ENCODE measurements at regions not wholly inside any gene's neighbourhood (a gene's known extent, or its start where the extent isn't known, plus 50 kb on each side); places are given as distances from the start of the nearest gene placed in this dataset.
"Not testable (repeated sequence)": the region's sequence is repeated elsewhere in the genome, so short reads cannot be mapped to it uniquely, and the experiment has no call there.

GRCh38 chr5:154702477-154702876 lies 52.7 kb upstream of the LARP1 start:
- DNase-seq = no peak

GRCh38 chr5:154701725-154702124 lies 53.5 kb upstream of the LARP1 start:
- DNase-seq = not testable (repeated sequence)

DNA sequence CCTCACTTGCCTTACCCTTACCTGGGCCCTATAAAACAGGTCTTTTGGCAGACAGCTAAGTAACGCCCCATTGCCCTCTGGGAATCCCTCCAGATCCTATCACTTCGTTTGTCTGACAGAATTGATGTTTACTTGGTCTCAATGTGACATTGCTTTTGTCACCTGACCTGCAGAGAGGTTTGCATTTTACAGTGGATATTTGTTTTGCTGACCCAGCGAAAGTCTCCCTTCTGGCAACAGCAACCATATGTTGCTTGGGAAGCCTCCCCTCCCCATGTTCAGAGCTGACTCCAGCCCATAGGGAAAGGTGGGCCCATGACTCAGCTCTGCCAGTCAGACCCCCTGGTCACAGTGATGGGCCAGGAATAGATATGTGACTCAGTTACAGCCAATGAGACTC lies 54.0 kb upstream of the LARP1 start:
- DNase-seq = no peak

- not testable (repeated sequence) for DNase-seq
These were observed 54.8 kb upstream of the LARP1 start for GRCh38 chr5:154700289-154700928.

DNA sequence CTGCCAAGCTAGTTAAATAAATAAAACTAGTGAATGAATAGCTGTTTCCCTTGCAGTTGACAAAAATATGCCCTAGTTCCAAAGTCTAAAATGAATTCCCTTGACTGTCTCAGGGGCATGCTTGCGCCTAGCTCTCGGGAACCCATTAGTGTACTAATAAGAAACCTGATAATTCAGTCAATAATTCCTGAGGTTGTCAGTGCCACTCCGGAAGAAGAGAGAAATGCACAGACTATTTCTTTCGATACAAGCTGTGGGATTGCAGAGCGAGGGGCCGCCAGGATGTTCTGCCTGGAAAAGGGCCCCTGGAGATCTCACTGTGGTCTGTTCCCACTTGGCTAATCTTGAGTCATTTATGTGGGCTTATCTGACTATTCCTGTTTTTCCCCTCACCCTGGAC lies 56.4 kb upstream of the LARP1 start:
- no peak for DNase-seq

DNA sequence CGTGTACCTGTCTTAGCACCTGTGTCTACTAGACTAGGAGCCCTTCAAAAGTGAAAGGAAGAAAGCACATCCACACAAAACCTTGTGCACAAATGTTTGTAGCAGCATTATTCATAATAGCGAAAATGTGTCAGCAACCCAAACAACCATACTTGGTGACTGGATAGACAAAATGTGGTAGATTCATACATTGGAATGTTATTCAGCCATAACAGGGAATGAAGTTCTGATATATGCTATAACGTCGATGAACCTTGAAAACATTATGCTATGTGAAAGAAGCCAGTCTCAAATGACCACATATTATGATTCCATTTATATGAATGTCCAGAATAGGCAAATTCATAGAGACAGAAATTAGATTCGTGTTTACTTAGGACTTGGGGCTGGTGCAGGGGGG lies 57.8 kb upstream of the LARP1 start:
- no peak for DNase-seq

DNA sequence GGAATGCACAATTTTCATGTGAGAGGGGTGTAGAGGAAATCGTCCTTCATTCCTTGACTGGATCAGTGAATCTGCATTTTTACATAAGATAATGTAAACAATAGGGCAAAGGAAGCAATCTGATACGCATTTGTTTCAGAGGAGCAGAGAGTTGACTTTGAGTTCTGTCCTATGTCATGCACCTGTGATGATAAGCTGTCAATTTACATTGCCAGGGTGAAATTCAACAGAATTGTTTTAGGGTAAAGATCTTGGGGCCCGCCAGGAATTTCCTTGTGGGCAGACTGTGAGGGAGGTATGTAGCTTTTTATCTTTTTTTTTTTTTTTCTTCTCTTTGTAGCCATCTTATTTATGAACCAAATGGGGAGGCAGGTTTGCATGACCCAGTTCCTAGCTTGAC lies 58.3 kb upstream of the LARP1 start:
- DNase-seq = no peak

DNA sequence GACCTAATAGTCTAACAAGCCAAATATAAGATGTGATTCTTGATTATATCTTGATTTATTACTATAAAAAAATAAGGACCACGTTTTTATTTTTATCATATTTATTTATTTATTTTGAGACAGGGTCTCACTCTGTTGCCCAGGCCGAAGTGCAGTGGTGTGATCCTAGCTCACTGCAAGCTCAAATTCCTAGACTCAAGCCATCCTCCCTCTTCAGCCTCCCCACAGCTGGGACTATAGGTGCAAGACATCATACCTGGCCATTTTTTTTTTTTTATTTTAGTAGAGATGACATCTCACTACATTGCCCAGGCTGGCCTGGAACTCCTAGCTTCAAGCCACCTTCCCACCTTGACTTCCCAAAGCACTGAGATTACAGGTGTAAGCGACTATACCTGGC lies 61.0 kb upstream of the LARP1 start:
- DNase-seq = no peak

GRCh38 chr5:154690488-154690887 lies 64.7 kb upstream of the LARP1 start:
- DNase-seq = no peak

DNA sequence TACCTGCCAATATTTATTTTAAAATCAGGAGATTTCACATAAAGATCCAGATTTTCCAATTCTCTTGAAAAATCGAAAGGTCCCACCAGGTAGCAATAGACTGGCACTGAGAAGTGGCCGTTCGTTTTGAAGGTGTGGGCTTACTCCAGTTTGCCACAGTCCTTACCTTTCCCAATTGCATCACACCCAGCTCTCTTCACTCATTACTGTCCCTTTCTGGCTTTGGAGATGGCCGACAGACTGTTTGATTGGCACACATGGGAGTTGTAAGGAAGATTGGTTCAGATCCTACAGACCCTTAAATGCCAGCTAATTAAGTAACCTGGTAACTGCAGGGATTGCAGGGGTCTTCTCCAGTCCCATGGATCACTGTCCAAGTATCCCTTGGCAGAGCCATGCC lies 68.7 kb upstream of the LARP1 start:
- no peak for DNase-seq

DNA sequence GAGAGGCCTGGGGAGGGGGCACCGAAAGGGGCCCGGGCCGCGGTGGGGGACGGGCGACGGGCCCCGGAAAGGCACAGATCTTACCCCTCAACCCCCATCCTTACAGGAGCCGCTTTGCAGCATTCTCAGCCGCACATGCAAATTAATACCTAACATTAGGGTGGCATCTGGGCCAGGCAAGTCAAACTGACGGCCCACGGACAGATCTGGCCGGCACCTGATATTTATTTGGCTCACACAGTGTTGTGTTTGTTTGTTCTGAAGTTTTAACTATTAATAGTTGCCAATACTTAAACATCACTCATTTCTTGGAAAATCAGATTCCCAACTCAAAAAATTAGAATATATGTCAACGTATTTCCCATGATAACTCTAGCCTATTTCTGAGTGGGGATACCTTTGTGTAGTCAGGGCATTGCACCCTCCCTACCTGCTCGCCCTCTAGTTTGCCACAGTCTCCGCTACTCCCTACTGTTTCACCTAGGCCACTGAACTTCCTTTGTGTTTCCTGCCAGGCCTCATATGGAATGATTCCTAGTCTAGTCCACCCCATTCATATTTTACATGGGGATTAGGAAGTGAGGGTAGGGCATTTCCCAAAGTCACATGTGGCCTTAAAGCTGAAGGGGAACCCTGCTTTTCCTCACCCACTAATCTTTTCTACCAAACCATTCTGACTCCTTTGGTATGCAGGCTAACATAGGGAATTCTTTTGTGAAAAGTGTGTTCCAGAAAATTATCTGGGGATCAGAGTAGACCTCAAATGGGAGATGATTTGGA lies 71.9 kb upstream of the LARP1 start:
- DNase-seq = no peak

- DNase-seq = no peak
These were observed 75.7 kb upstream of the LARP1 start for GRCh38 chr5:154679501-154679900.

DNA sequence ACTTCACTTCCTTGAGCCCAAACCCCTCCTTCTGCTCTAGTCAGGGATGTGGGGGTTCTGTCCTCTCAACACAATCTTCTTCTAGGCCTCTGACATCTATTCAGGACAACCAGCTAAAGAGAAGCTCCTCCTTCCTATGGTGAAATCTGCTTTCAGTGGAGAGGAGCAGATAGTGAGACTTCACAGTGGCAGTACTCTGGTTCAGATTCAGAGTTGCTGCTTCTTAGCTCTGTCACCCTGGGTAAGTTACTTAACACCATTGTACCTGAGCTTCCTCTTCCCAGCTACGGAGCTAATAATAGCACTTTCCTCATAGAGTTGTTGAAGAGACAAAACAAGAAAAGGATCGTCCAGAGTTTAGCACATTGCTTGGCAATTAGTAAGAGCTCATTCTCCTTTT lies 77.3 kb upstream of the LARP1 start:
- no peak for DNase-seq

- no peak for DNase-seq
These were observed 78.7 kb upstream of the LARP1 start for GRCh38 chr5:154676508-154676907.

DNA sequence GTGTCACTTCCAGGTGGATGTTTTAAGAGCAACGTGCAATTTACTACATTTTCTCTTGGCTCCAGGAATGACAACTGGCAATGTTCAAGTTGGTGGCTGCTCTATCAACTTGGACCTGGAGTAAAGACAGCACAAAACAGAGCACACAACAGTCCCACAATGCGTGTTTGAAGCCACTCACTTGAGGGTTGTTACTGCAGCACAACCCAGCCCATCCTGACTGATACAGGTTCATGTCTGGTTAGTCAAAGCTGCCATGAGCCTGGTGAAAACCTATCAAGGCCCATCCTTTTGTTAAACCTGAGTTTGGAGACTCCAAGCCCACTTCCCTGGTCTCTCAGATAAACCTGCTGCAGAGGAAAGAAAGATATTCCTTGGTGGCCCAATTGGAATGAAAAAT lies 81.1 kb upstream of the LARP1 start:
- no peak for DNase-seq

GRCh38 chr5:154673506-154673905 lies 81.7 kb upstream of the LARP1 start:
- no peak for DNase-seq

DNA sequence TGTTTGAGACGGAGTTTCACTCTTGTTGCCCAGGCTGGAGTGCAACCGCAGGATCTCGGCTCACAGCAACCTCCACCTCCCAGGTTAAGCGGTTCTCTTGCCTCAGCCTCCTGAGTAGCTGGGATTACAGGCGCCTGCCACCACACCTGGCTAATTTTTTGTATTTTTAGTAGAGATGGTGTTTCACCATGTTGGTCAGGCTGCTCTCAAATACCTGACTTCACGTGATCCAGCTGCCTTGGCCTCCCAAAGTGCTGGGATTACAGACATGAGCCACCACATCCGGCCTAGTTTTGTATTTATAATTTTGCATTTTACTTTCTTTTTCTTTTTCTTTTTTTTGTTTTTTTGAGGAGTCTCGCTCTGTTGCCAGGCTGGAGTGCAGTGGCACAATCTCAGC lies 85.3 kb upstream of the LARP1 start:
- DNase-seq = not testable (repeated sequence)

GRCh38 chr5:154669402-154669801 lies 85.8 kb upstream of the LARP1 start:
- DNase-seq = no peak

- no peak for DNase-seq
These were observed 90.3 kb upstream of the LARP1 start for GRCh38 chr5:154664869-154665268.

- DNase-seq = no peak
These were observed 91.8 kb upstream of the LARP1 start for GRCh38 chr5:154663424-154663823.

DNA sequence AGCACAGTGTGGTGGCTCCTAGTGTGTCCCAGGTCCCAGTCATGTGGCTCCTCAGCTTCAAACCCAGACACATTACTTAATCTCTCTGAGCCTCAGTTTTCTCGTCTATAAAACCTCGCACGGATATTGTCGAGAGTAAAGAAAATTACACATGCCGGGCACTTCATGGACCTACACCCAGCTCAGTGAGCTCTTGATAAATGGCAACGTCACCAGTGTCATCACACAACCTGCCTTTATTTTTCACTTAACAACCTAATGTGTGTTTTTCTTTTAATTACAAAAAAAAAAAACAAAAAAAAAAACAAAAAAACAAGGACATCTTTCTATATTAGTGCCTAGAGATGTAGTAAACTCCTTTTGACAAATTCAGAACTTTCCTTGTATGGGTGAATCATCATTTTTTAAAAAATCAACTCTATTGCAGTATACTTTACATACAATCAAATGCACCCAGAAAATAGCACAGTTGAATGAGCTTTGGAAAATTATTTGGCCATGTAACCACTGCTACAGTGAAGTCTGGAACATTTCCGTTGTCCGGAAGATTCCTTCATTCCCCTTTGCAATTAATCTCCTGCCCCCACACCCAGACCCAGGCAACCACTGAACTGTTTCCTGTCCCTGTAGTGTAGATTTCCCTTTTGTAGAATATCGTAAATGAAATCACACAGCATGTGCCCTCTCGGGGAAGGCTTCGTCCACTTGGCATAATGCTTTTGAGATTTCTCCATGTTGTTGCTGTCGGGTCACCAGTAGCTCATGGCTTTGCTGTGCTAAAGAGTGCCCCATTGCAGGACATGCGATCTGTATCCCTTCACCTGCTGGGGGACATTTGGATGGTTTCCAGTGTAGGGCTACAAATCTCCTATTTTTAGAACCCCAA lies 100.4 kb upstream of the LARP1 start:
- no peak for DNase-seq

- DNase-seq = no peak
These were observed 101.3 kb upstream of the LARP1 start for GRCh38 chr5:154653764-154654485.

- DNase-seq = no peak
These were observed 101.8 kb upstream of the LARP1 start for GRCh38 chr5:154653418-154653763.
